Activated CD8-positive, alpha-beta memory T cell treated with anti-CD3 and anti-CD28 coated beads for 36 hours (primary cell): ENCODE measurements at regions not wholly inside any gene's neighbourhood (a gene's known extent, or its start where the extent isn't known, plus 50 kb on each side); places are given as distances from the start of the nearest gene placed in this dataset.

Experiments
- CTCF ChIA-PET: fragments of 350-600 bp; sonication (Branson Sonifier 250); formaldehyde crosslinking; loops from one replicate; lab custom pipeline; 2021; ENCODE audit warnings: antibody characterized with exemption; lab: Charles Lee
- POLR2A ChIA-PET: fragments of 350-600 bp; sonication (Branson Sonifier 250); formaldehyde crosslinking; loops from one replicate; lab custom pipeline; 2021; ENCODE audit warnings: antibody characterized with exemption; lab: Charles Lee

DNA sequence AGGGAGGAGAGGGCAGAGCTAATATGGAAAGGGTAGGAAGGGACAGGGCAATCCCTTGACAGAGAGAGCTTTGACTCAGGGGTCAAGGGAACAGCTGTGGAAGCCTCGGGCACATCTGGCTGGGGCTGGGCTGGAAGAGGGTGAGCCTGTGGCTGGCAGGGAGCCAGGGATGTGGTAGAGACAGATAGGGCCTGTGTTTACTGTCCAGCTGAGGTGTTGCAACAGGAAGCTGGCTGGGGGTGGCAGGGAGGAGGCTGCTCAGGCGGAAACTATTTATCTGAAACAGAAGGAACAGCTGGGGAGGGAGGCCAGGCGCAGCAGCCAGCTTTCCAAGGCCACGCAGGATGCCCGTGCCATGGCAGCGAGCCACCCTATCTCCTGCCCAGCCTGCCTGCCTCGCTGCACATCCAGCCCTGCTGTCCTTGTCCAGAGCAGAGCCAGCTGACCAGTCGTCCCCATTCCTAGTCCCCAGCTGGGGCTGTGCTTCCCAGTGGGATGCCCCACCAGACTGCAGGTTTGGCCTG is 264.7 kb downstream of the CYP26B1 start:
- ChIA-PET CTCF (no interaction called here), POLR2A (no interaction called here)

DNA sequence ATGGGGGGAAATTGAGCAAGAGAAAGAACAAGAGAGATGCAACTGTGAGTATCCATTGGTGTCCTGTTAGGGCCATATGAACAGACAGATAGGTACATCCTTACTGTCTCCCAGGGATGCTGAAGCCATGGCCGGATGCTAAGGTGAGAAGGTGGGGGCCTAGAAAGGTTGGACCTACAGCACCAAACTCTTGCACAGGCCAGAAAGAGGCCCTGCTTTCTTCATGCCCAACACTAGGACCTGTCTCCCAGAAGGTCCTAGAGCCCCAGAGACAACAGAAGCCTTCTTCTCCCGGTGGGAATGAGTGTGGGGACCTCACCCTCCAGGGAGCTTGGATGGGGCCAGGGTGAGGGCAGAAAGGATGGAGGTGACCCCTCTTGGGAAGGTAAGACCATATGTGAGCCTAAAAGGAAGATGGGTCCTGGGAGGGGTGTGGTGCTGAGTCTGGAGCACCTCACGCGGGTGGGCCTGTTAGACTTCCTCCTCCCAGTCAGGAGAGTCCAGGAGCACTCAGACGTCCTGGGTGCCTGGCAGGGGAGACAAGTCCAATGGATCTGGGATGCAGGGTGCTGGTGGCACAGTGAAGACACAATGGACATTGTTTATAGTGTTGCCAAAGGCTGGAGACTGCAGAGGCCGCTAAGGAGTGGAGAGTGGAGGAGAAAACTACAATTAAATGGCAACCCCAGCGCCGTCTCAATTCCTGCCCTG is 265.3 kb downstream of the CYP26B1 start:
- POLR2A ChIA-PET: no interaction called here
- CTCF ChIA-PET: no interaction called here

DNA sequence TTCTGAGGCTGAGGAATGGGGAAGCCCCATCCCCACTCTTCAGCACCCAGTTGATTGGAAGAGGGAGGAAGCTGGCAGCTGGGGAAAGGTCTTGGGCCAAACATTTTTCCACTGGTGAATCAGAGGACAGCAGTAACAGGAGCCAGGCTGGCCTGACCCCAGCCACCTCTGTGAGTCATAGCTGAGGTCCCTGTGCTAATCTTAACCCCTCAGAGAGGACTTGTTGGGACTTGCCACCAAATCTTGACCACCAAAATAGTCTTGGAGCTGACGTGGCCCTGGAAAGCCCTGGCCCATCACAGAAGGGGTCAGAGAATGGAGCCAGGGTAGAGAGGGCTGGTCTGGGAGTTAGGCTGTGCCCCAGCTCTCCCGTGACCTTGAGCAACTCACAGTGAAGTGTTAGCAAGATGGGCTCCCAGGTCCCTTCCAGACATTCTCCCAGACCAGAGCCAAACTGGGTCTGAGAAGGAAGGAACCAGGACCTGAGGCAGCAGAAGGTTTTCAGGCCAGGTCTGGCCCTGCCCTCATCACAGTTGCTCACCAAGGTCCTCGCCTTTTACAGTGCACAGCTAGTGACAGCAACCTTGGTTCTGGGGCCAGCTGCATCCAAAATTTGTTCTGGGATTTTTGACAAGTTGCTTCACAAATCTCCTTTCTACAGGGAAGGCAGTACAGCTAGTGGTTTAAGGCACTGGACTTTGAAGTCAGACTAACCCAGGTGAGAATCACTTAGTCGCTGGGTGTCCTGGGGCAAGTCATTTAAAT is 266.6 kb downstream of the CYP26B1 start:
- ChIA-PET POLR2A (no interaction called here), CTCF (no interaction called here)

DNA sequence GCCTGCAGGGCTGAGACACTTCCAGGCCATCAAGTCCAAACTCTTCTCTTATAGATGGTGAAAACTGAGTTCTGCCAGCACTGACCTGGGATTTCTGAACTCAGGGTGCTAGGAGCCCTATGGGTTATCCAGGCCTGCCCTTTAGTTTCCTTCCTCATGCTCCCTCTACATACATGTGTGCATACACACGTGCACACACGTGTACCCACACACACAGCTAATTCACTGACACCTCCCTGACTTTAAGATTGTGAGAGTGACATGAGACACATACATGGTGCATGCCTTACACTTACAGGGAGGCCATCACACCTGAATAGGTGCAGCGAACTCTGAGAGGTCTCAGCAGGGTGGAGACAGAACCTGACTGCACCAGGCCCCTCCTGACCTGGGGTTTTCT is 267.4 kb downstream of the CYP26B1 start:
- CTCF ChIA-PET: no interaction called here
- POLR2A ChIA-PET: no interaction called here

DNA sequence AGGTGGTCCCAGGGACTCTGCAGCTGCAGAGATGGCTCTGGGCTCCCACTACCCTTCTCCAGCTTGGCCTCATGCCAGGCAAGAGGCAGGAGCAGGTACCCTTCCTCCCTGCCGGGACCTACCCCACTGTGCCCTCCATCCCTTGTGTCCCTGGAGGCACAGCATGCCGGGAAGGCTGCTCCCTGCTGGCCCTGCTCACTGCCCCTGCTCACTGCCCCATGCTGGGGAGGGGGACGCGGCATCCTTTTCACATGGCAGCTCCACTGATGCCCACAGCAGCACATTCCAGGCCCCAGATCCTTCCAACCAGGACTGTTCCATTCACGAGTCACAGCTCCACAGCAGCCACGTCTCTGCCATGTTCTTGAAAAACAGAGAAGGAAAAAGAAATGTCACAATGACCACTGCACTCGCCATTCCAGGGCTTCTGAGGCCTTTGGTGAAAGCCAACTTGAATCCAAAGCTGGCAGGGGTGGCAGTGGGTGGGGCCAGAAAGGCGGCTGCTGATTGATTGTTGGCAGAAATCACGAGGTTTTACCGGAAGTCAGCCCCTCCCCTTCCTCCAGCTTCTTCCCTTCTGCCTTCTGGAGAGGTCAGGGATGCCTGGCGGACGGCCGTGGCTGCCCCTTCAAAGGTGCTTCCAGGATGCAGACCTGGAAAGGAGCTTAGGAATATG is 268.0 kb downstream of the CYP26B1 start:
- ChIA-PET CTCF (no interaction called here), POLR2A (no interaction called here)

DNA sequence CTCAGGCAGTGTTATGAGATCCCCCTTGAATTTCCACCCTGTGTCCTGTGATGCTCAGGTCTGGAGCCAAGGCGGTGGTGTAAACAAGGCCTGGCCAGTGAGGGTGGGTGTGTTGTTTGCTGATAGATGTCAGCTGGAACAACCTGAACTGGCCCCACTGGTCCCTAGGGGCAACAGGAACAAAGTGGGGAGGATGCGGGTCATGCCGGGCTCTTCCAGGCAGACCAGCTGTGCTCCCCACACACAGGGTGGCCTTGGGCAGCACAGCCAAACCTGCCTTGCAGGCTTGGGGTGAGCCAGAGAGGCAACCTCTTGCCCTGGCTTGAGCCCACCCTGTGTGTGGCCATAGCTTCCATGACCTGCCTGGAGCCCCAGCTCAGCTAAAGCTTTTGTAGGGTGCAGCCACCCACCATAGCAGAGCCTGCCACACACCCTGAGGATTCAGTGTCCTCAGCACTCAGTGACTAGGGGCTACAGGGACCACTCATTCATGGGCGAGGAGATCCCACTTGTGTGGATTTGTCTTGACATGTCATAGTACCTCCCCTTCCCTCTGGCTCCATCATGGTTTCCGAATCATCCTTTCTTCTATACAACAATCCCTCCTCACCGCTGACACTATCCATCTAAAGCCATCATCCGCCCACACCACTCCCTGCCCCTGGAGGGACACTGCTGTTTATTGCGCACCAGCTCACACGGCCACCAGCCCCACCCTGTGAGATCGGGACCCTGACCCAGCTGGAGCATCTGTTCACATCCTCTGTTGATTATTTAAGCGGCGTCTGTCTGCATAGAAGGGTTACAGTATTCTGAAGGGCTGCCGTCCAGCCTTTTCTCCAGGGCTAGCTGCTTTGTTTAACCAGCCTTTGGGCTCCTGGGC is 268.8 kb downstream of the CYP26B1 start:
- CTCF ChIA-PET: no interaction called here

DNA sequence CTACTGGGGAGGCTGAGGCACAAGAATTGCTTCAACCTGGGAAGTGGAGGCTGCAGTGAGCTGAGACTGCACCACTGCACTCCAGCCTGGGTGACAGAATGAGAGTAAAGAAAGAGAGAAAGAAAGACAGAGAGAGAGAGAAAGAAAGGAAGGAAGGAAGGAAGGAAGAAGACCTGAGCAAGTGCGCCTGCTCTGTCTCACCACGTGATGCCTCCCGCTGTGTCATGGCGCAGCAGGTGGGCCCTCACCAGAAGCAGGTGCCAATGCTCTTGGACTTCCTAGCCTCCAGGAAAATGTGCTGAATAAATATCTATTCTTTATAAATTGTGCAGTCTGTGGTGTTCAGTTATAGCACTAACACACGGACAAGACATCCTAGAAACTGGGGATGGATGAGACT is 270.0 kb downstream of the CYP26B1 start:
- ChIA-PET CTCF (no interaction called here), POLR2A (no interaction called here)

More for the DNA sequence above, 268.8 kb downstream of the CYP26B1 start:
- POLR2A ChIA-PET: no interaction called here

DNA sequence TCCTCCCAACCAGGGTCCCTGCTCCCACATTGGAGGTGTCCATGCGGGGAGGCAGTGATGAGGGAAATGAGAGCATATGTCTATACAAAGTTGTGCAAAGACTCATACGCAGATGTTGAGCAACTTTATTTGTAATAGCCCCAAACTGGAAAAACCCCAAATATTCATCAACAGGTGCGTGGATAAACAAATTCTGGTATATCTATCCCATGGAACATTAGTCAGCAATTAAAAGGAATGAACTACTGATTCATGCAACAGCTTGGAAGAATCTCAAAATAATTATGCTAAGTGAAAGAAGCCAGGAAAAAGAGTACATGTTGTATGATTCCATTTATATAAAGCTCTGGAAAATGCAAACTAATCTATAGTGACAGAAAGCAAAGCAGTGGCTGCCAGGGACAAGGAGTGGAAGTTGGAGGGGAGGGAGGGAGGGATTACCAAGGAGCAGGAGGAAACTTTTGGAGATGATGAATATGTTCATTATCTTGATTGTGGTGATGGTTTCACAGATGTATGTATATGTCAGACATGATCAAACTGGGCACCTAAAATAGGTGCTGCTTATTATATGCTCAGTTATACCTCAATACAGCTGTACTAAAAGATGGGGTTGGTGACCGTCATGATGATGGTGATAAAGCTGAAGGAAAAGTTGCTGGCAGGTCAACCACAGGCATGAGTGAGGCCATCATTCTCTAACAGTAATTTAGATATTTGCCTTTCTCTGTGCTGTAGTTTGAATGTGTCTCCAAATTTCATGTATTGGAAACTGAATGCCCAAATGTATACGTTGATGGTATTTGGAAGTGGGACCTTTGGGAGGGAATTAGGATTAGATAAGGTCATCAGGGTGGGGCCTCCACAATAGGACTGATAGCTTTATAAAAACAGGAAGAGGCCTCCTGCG is 270.9 kb downstream of the CYP26B1 start:
- ChIA-PET CTCF (interaction anchor here (0.6 kb wide), 1 partner anchor 135 kb away, joined by 3 read pairs; no protein-coding TSS in a partner anchor), POLR2A (no interaction called here)

DNA sequence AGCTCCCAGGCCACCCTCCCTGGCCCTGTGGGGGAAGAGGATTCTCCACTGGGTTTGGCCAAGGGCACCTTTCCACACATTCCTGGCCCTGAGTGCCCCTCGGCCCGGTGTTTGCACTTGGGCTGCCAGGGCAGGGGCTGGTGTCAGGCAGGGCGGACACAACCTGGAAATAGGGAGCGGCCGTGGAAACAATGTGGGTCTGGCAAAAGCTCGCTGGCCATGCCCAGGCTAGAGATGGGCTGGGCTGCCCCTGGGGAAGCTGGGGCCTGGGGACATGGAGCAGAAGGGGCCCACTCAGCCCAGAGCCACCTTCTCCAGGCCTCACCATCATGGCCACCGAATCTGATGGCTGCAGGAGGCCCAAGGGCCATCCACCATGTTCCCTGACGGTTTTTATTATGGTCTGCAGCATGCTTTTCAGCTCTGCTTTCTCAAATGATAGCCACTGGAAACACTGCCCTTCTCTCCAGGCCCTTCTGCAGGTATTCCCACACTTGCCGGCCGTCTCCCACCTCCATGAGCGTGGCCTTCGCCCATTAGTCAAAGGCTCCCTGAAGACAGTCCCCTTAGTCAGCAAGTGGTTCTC is 275.1 kb downstream of the CYP26B1 start:
- ChIA-PET CTCF (no interaction called here), POLR2A (no interaction called here)

DNA sequence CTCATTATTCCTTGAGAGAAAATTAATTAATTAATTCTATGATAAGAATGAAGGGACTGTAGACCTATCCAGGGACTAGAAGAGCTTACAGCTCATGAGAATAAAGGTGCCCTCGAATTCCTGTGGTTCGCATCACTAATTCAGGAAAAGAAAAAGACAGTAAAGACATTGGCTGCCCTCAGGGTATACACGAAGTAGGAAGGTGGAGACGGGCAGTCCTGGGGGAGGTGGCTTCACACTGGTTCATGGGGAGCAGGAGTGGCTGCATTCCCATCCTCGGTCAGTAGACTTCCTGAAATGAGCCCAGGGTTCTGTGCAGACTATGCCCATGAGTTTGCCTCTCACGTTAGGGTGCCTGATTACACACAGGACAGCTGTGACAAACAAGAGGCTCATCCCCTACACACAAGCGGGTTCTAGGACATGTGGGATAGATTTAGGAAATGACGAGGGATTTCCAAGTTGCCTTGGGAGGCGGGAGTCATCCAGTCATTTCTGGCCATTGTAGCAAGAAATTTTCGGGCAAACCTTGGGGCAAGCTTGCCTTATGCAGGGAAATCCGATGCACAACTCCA is 282.2 kb downstream of the CYP26B1 start:
- ChIA-PET CTCF (no interaction called here), POLR2A (no interaction called here)

DNA sequence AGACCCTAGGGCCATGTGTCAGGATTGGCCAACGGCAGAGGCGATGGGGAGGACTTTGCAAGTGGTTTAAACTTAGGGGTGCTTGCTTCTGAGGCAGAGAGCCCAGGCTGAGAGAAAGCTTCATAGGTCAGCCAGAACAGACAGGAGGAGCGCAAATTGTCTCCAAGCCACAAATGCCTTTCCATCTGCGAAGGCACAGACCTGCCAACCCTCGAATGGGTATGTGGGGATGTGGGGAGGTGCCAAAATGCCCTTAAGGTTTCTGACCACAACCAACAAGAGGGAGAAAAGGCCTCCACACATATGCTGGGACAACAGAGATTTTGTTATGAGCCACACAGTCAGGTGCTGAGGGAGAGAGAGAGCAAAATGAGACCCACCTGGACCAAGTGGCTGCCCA is 283.6 kb downstream of the CYP26B1 start:
- ChIA-PET CTCF (no interaction called here), POLR2A (no interaction called here)

DNA sequence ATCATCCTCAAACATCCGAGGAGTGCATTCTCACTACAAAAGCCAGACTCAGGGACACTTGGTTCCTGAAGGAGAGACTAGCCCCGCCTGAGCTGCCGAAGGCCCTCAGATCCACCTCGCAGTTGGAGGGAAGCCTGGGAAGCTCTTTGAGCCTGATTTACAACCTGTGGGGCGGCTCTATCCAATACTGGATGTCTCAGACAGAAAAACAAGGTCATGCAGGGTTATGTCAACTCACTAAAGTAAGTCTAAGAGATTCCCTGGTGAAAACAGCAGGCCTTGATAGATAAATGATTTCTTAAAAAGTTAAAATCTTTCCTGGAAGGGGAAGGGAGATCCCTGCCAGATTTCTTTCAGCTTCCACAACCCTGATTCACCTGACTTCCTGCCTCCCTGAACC is 284.3 kb downstream of the CYP26B1 start:
- POLR2A ChIA-PET: no interaction called here
- CTCF ChIA-PET: no interaction called here

DNA sequence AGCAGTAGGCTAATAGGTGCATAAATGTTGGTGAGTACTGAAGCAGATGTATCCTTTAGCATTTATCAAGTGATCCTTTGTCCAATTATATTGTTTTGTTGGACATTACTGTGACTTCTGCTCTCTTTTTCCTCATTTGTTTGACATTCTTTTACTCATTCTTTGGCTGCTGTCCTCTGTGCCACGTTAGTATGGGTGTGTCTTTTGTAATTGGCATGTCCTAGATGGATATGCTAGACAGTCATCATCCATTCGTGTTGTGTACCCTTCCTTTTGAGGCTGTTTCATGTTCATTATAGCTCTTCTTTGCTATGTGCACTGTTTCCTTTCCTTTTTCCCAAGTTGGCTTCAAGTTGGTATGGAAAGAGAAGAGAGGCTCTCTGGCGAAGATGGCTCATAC is 284.7 kb downstream of the CYP26B1 start:
- CTCF ChIA-PET: no interaction called here
- POLR2A ChIA-PET: no interaction called here

DNA sequence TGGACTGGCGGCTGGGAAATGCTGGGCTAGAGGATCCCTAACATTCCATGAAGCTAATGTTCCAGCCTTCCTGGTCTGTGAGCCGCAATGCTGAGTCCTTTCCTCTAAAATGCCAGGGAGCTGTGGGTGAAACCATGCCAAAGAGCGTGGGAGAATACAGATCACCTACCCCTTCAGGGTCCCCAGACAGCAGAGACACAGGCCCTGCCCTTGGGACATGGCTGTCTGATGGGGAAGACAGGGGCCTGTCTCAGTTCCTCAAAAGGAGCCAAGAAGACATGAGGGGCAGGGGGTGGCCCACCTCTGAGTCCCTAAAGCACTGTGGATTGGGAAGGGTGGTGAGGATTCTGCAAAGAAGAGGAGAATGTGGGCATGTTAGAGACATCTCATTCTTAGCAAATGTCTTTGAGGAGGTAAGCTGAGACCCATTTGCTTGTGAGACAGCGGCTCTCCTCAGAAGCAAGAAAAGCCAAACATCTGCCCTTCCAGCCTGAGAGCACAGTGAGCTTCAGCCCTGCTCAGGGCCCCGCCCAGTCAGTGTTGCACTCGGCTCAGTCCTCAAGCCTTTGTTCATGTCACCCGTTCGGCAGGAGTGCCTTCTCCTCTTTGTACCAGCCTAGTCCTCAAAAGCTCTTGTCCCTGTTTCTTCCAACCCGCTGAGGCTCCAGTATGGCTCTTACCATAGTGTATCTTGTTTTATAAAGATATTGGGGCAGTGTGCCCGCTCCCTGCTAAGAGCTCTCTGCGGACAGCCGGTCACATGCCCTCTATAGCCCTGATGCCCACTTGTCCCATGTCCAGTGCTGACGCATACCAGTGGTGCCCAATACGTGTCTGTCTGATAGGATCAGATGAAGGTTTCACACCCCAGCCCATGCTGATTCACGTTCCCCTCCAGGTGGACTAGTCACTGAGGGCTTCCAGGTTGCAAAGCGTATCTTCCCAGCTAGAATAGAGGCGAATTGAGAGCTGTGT is 286.2 kb downstream of the CYP26B1 start:
- CTCF ChIA-PET: no interaction called here
- POLR2A ChIA-PET: no interaction called here

DNA sequence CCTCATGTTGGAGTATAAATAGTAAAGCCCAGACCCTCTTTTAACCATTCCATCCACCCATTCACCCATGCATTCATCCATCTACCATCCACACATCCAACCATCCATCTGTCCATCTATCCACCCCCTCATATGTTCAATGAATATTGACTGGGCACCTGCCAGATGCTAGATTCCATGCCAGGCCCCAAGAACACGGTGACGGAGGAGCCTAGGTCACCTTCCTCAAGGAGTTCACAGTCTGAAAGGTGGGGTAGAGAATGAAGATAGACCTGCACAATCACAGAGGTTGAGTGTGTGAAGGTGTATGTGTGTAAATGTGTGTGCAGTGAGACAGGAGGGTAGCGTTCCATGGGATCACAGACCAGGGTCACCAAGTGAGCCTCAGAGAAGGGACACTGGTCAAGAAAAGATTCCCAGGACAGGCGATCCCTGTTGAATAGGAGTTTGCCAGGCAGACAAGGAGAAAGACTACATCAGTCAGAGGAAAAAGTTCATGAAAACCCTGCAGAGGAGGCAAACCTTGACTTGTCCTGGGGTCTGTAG is 287.2 kb downstream of the CYP26B1 start:
- CTCF ChIA-PET: no interaction called here
- POLR2A ChIA-PET: no interaction called here

DNA sequence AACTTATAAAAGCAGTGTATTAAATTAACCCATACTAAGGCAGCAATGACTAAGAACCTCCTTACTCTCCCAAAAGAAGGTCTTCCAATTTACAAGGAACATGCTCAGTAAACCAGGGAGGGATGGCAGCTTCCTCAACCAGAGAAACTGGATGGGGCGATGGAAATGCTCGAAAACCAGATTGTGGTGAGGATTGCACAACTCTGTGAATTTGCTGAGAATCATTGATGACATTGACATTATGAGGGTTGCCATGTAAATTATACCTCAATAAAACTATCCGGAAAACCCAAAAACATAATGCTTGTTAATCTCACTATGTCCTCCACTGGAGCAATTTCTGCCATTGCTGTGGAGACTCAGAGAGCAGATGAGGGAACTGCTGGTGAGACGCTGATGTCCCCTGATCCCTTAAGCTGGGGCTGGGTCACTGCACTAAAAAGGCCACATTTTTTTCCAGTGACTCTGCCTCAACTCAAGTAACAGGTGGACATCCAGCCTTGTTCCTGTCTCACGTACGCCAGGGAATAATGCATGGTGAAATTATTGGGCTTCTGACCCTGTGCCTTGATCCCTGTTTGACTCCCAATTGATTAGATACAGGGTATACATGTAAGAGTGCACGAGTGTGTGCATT is 288.3 kb downstream of the CYP26B1 start:
- CTCF ChIA-PET: no interaction called here
- POLR2A ChIA-PET: no interaction called here
